ENCODE measurements at regions not wholly inside any gene's neighbourhood (a gene's known extent, or its start where the extent isn't known, plus 50 kb on each side); places are given as distances from the start of the nearest gene placed in this dataset.

- no peak for DNase-seq
These were observed 221.2 kb upstream of the MAP3K7 start for GRCh38 chr6:90807791-90808701.

- DNase-seq, result no peak
These were observed 218.8 kb upstream of the MAP3K7 start for GRCh38 chr6:90805619-90806155.

- no peak for DNase-seq
These were observed 217.1 kb upstream of the MAP3K7 start for GRCh38 chr6:90803956-90804355.

GRCh38 chr6:90795078-90795477 is 208.2 kb upstream of the MAP3K7 start:
- no peak for DNase-seq

GRCh38 chr6:90793771-90794170 is 206.9 kb upstream of the MAP3K7 start:
- DNase-seq, result no peak

- no peak for DNase-seq
These were observed 203.8 kb upstream of the MAP3K7 start for GRCh38 chr6:90790696-90791095.

GRCh38 chr6:90790058-90790457 is 203.2 kb upstream of the MAP3K7 start:
- DNase-seq, result no peak

GRCh38 chr6:90788781-90789180 is 201.9 kb upstream of the MAP3K7 start:
- DNase-seq, result no peak

GRCh38 chr6:90787446-90787845 is 200.6 kb upstream of the MAP3K7 start:
- DNase-seq, result no peak

- no peak for DNase-seq
These were observed 193.9 kb upstream of the MAP3K7 start for GRCh38 chr6:90780778-90781177.

- DNase-seq, result no peak
These were observed 193.3 kb upstream of the MAP3K7 start for GRCh38 chr6:90780141-90780540.

GRCh38 chr6:90778417-90779203 is 191.7 kb upstream of the MAP3K7 start:
- DNase-seq, result no peak

- no peak for DNase-seq
These were observed 183.9 kb upstream of the MAP3K7 start for GRCh38 chr6:90770778-90771177.

GRCh38 chr6:90765895-90766294 is 179.0 kb upstream of the MAP3K7 start:
- DNase-seq, result no peak

- no peak for DNase-seq
These were observed 178.6 kb upstream of the MAP3K7 start for GRCh38 chr6:90765491-90765890.

- no peak for DNase-seq
These were observed 177.1 kb upstream of the MAP3K7 start for GRCh38 chr6:90764001-90764400.

GRCh38 chr6:90759664-90760063 is 172.8 kb upstream of the MAP3K7 start:
- DNase-seq, result no peak

GRCh38 chr6:90758741-90759140 is 171.9 kb upstream of the MAP3K7 start:
- DNase-seq, result no peak

- DNase-seq, result no peak
These were observed 167.2 kb upstream of the MAP3K7 start for GRCh38 chr6:90753820-90754643.

- DNase-seq, result no peak
These were observed 152.9 kb upstream of the MAP3K7 start for GRCh38 chr6:90739802-90740201.

- no peak for DNase-seq
These were observed 152.5 kb upstream of the MAP3K7 start for GRCh38 chr6:90739339-90739738.

- no peak for DNase-seq
These were observed 143.3 kb upstream of the MAP3K7 start for GRCh38 chr6:90730151-90730673.

- no peak for DNase-seq
These were observed 142.2 kb upstream of the MAP3K7 start for GRCh38 chr6:90729057-90729456.
